ENCODE measurements at regions not wholly inside any gene's neighbourhood (a gene's known extent, or its start where the extent isn't known, plus 50 kb on each side); places are given as distances from the start of the nearest gene placed in this dataset.
"Not testable (repeated sequence)": the region's sequence is repeated elsewhere in the genome, so short reads cannot be mapped to it uniquely, and the experiment has no call there.

DNA sequence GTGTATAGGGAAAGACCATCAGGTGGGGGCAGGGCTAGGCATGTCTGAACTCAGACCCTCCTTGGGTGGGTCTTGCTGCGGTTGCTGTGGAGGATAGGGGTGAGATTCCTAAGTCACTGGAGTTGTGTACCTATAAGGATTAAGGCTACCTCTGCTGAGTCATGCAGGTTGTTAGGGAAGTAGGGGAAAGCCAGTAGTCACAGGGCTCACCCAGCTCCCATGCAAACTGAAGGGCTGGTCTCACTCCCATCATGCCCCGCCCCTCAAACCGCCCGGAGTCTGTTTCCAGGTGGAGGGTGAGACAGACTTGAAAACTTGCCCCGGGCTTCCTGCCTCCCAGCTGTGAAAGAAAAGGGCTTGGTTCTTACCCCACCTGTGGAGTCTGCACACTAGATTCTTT, 161.8 kb downstream of the CAVIN4 start:
- TF ChIP-seq, protein P1, sequence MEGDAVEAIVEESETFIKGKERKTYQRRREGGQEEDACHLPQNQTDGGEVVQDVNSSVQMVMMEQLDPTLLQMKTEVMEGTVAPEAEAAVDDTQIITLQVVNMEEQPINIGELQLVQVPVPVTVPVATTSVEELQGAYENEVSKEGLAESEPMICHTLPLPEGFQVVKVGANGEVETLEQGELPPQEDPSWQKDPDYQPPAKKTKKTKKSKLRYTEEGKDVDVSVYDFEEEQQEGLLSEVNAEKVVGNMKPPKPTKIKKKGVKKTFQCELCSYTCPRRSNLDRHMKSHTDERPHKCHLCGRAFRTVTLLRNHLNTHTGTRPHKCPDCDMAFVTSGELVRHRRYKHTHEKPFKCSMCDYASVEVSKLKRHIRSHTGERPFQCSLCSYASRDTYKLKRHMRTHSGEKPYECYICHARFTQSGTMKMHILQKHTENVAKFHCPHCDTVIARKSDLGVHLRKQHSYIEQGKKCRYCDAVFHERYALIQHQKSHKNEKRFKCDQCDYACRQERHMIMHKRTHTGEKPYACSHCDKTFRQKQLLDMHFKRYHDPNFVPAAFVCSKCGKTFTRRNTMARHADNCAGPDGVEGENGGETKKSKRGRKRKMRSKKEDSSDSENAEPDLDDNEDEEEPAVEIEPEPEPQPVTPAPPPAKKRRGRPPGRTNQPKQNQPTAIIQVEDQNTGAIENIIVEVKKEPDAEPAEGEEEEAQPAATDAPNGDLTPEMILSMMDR (conservative IDR thresholded peaks at IDR 0.05; ENCODE audit: low read depth, low read length), result no peak
- H3K4me2 ChIP-seq, result no peak overlapping the region

GRCh38 chr9:100748930-100749329, 171.1 kb downstream of the CAVIN4 start:
- H3K9ac ChIP-seq; H3K27ac ChIP-seq; H4K20me1 ChIP-seq (ENCODE audit: insufficient read depth); H3K79me2 ChIP-seq (ENCODE audit: insufficient read depth, low read depth); H3K27me3 ChIP-seq (ENCODE audit: insufficient read depth, low read depth); H3K4me3 ChIP-seq (IDR thresholded peaks at IDR 0.05; ENCODE audit: insufficient read depth, low read depth, low read length); H2AFZ ChIP-seq (ENCODE audit: low read depth); H3K4me1 ChIP-seq (ENCODE audit: low read depth, poor library complexity, severe bottlenecking); H3K4me2 ChIP-seq; H3K36me3 ChIP-seq (ENCODE audit: insufficient read depth): not testable (repeated sequence)

More for the DNA sequence above, 161.8 kb downstream of the CAVIN4 start:
- Histone ChIP-seq H2AFZ (ENCODE audit: low read depth) (no peak overlapping the region), H3K4me3 (IDR thresholded peaks at IDR 0.05; ENCODE audit: insufficient read depth, low read depth, low read length) (no peak overlapping the region), H3K79me2 (ENCODE audit: insufficient read depth, low read depth) (no peaks in the 10 kb centered on the region), H3K9ac (no peak overlapping the region), H3K36me3 (ENCODE audit: insufficient read depth) (no peaks in the 10 kb centered on the region), H3K27ac (no peak overlapping the region), H3K4me1 (ENCODE audit: low read depth, poor library complexity, severe bottlenecking) (no peaks in the 10 kb centered on the region), H4K20me1 (ENCODE audit: insufficient read depth) (no peaks in the 10 kb centered on the region), H3K27me3 (ENCODE audit: insufficient read depth, low read depth) (no peaks in the 10 kb centered on the region)

DNA sequence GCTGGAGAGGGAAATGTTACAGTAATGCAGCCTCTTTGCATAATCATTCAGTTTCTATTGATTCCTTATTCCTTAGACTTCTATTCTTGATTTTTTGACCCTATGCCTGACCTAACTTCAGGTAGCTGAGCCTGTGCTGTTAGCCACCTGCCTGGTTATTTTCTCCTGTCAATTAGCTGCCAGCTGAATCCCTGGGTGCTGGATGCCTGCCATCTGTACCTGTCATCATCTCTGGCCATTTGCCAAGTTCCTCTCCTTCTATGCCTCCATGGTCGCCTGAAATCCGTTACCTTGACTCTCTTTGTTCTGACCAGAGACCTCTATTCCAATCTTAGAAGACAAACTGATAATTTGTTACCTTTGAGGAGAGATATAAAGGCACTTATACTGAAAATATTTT, 178.3 kb downstream of the CAVIN4 start:
- Histone ChIP-seq H3K79me2 (ENCODE audit: insufficient read depth, low read depth) (no peaks in the 10 kb centered on the region), H3K27ac (no peak overlapping the region), H3K9ac (no peak overlapping the region), H4K20me1 (ENCODE audit: insufficient read depth) (no peaks in the 10 kb centered on the region), H3K4me3 (IDR thresholded peaks at IDR 0.05; ENCODE audit: insufficient read depth, low read depth, low read length) (no peak overlapping the region), H3K36me3 (ENCODE audit: insufficient read depth) (no peaks in the 10 kb centered on the region), H3K27me3 (ENCODE audit: insufficient read depth, low read depth) (no peaks in the 10 kb centered on the region), H3K4me2 (no peak overlapping the region), H3K4me1 (ENCODE audit: low read depth, poor library complexity, severe bottlenecking) (no peaks in the 10 kb centered on the region), H2AFZ (ENCODE audit: low read depth) (no peak overlapping the region)
- TF ChIP-seq, protein P1 (conservative IDR thresholded peaks at IDR 0.05; ENCODE audit: low read depth, low read length), result no peak

- Histone ChIP-seq H4K20me1 (ENCODE audit: insufficient read depth) (no peaks in the 10 kb centered on the region), H3K36me3 (ENCODE audit: insufficient read depth) (no peaks in the 10 kb centered on the region), H3K79me2 (ENCODE audit: insufficient read depth, low read depth) (no peaks in the 10 kb centered on the region), H3K27me3 (ENCODE audit: insufficient read depth, low read depth) (no peaks in the 10 kb centered on the region), H3K4me3 (IDR thresholded peaks at IDR 0.05; ENCODE audit: insufficient read depth, low read depth, low read length) (no peak overlapping the region), H3K4me2 (no peak overlapping the region), H3K27ac (no peak overlapping the region), H2AFZ (ENCODE audit: low read depth) (no peak overlapping the region), H3K4me1 (ENCODE audit: low read depth, poor library complexity, severe bottlenecking) (no peaks in the 10 kb centered on the region), H3K9ac (no peak overlapping the region)
- TF ChIP-seq, protein P1 (conservative IDR thresholded peaks at IDR 0.05; ENCODE audit: low read depth, low read length), result no peak
These were observed 181.3 kb downstream of the CAVIN4 start for GRCh38 chr9:100759215-100759614.

DNA sequence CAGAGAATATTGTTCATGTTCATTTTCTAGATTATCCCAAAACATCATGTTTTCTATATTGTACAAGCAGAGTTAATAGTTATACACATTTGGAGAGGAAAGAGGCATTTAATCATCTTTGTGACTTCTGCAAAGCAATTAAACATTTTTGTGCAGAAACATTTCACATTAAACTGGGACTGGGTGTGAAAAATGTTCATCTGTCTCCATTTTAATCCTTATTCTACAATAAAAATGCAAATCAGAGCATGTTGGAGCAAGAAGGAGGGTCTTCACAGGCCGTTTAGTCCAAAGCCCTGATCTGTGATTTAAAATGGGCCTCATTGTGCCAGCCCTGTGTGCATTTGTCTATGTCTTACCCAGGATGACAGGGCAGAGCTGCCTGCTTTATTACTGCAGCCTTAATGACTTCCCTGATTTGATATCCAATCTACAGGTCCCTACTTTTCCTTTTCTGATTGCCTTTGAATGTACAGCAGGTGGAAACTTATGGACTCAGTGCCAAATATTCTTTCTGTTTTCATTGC, 183.5 kb downstream of the CAVIN4 start:
- no peaks in the 10 kb centered on the region for H3K4me1 ChIP-seq (ENCODE audit: low read depth, poor library complexity, severe bottlenecking)
- H3K4me2 ChIP-seq, result no peak overlapping the region
- no peaks in the 10 kb centered on the region for H4K20me1 ChIP-seq (ENCODE audit: insufficient read depth)
- TF ChIP-seq, protein P1 (conservative IDR thresholded peaks at IDR 0.05; ENCODE audit: low read depth, low read length), result no peak
- H3K79me2 ChIP-seq (ENCODE audit: insufficient read depth, low read depth), result no peaks in the 10 kb centered on the region
- H3K4me3 ChIP-seq (IDR thresholded peaks at IDR 0.05; ENCODE audit: insufficient read depth, low read depth, low read length), result no peak overlapping the region
- H2AFZ ChIP-seq (ENCODE audit: low read depth), result no peak overlapping the region
- H3K27me3 ChIP-seq (ENCODE audit: insufficient read depth, low read depth), result no peaks in the 10 kb centered on the region
- H3K9ac ChIP-seq, result no peak overlapping the region
- H3K27ac ChIP-seq, result no peak overlapping the region
- no peaks in the 10 kb centered on the region for H3K36me3 ChIP-seq (ENCODE audit: insufficient read depth)

All from KMS-11 (cell line).